PC-9 (cell line): ENCODE measurements at regions not wholly inside any gene's neighbourhood (a gene's known extent, or its start where the extent isn't known, plus 50 kb on each side); places are given as distances from the start of the nearest gene placed in this dataset.

Source experiments
- CTCF ChIP-seq: fragments of 200-600 bp; sonication (generic); conservative IDR thresholded peaks from 2 replicates; pipeline ENCODE4 v1.6.1; 2017; ENCODE audit warnings: mixed run types, antibody characterized with exemption, mild to moderate bottlenecking, moderate library complexity
- EZH2 ChIP-seq: fragments of 200-600 bp; sonication (generic); IDR thresholded peaks from 2 replicates; pipeline ENCODE4 v1.8.0; 2017; ENCODE audit warnings: antibody characterized with exemption, low read depth

GRCh38 chr2:8211384-8211783, 470.5 kb upstream of the ID2 start:
- TF ChIP-seq EZH2 (no peak), CTCF (no peak)
